HCT116 (cell line): ENCODE measurements at regions not wholly inside any gene's neighbourhood (a gene's known extent, or its start where the extent isn't known, plus 50 kb on each side); places are given as distances from the start of the nearest gene placed in this dataset.

Experiments used
- ATAC-seq: fragments of 200-7000 bp; cut with Tn5 transposase; 2 replicates; pipeline ENCODE4 v1.9.1; 2020; ENCODE audit warnings: mild to moderate bottlenecking, moderate library complexity
- BruUV-seq: library from RNA; stranded (reverse); fragments of 400-500 nt; replicated peaks from 2 replicates; lab custom pipeline; 2021; lab: Mats Ljungman, UMichigan
- CTCF ChIA-PET: fragments of 300-600 bp; sonication (Branson Sonifier 250); formaldehyde crosslinking; loops from one replicate; lab custom pipeline; 2021; ENCODE audit warnings: antibody characterized with exemption; lab: Charles Lee
- POLR2A ChIA-PET: fragments of 300-600, 350-600 bp; sonication (Branson Sonifier 250); formaldehyde crosslinking; loops from one replicate; lab custom pipeline; 2021; ENCODE audit warnings: antibody characterized with exemption; lab: Charles Lee
- RAD21 ChIA-PET, 2 experiments: fragments of 300-600 bp; sonication (Branson Sonifier 250); formaldehyde crosslinking; loops; one replicate each; lab custom pipeline; 2023; ENCODE audit warnings: low total read pairs in 2 of 2; ENCODE audit not compliant: uncharacterized antibody in 2 of 2, unreplicated experiment in 2 of 2, low non-redundant PET in 1 of 2; lab: Charles Lee
- DNase-seq: peaks from one replicate; pipeline ENCODE4 v3.0.0-alpha.2; 2010; ENCODE audit warnings: low read depth, low spot score
- H2AFZ ChIP-seq: fragments of 200-600 bp; shearing (Covaris generic), sonication (generic); 2 replicates; pipeline ENCODE4 v1.6.1; 2017; ENCODE audit warnings: low read depth, mixed run types, mixed read lengths, antibody characterized with exemption, low read length; ENCODE audit not compliant: poor library complexity, severe bottlenecking
- H3K27ac ChIP-seq: 2 replicates; pipeline ENCODE4 v1.5.1; 2012; ENCODE audit warnings: low read depth, low read length
- H3K27me3 ChIP-seq: fragments of 200-600 bp; sonication (generic); 2 replicates; pipeline ENCODE4 v1.6.1; 2016; ENCODE audit warnings: mixed run types, low read length, mixed read lengths; ENCODE audit not compliant: insufficient read depth
- H3K36me3 ChIP-seq, 2 experiments: fragments of 200-500 bp in 1 of 2; fragments of 200-600 bp in 1 of 2; sonication (Bioruptor generic) in 1 of 2; sonication (generic) in 1 of 2; 2 replicates each; pipeline versions ENCODE4 v1.5.1 to v1.6.1; 2014 to 2016; ENCODE audit warnings: low read length in 2 of 2, inconsistent platforms in 1 of 2, mixed read lengths in 1 of 2, mixed run types in 1 of 2; ENCODE audit not compliant: insufficient read depth in 2 of 2, control insufficient read depth in 1 of 2
- H3K4me1 ChIP-seq, 2 experiments: fragments of 200-600 bp in 1 of 2; sonication (generic) in 1 of 2; 2 replicates each; pipeline versions ENCODE4 v1.5.1 to v1.6.1; 2012 to 2017; ENCODE audit warnings: low read length in 2 of 2, inconsistent platforms in 1 of 2, mild to moderate bottlenecking in 1 of 2, mixed read lengths in 1 of 2, mixed run types in 1 of 2, moderate library complexity in 1 of 2; ENCODE audit not compliant: insufficient read depth in 2 of 2, control insufficient read depth in 1 of 2
- H3K4me2 ChIP-seq: fragments of 200-600 bp; sonication (generic); 2 replicates; pipeline ENCODE4 v1.6.1; 2017; ENCODE audit warnings: mixed run types, low read length, mixed read lengths
- H3K4me3 ChIP-seq, 2 experiments: fragments of 200-600 bp in 1 of 2; sonication (generic) in 1 of 2; replicated peaks in 1 of 2; 2 replicates each; pipeline ENCODE4 v1.5.1; 2011 to 2016; ENCODE audit warnings: low read length in 2 of 2, control low read depth in 1 of 2, low read depth in 1 of 2, mild to moderate bottlenecking in 1 of 2, mixed read lengths in 1 of 2, mixed run types in 1 of 2
- H3K79me2 ChIP-seq: fragments of 200-600 bp; sonication (generic); 2 replicates; pipeline ENCODE4 v1.6.1; 2017; ENCODE audit warnings: mild to moderate bottlenecking, mixed run types, low read length, moderate library complexity, mixed read lengths; ENCODE audit not compliant: insufficient read depth
- H3K9ac ChIP-seq: fragments of 200-600 bp; sonication (generic); 2 replicates; pipeline ENCODE4 v1.6.1; 2016; ENCODE audit warnings: low read length, mixed read lengths
- H3K9me2 ChIP-seq: fragments of 200-600 bp; sonication (generic), shearing (Covaris generic); 2 replicates; pipeline ENCODE4 v1.6.1; 2017; ENCODE audit warnings: mixed run types, mild to moderate bottlenecking, moderate library complexity; ENCODE audit not compliant: insufficient read depth
- H3K9me3 ChIP-seq, 2 experiments: fragments of 200-500 bp in 1 of 2; fragments of 200-600 bp in 1 of 2; sonication (Bioruptor generic) in 1 of 2; sonication (generic) in 1 of 2; 2 replicates each; pipeline ENCODE4 v1.6.1; 2014 to 2017; ENCODE audit warnings: low read length in 2 of 2, mixed read lengths in 2 of 2, inconsistent platforms in 1 of 2, low read depth in 1 of 2, mild to moderate bottlenecking in 1 of 2, mixed run types in 1 of 2, moderate library complexity in 1 of 2; ENCODE audit not compliant: control insufficient read depth in 1 of 2, insufficient read depth in 1 of 2
- H4K20me1 ChIP-seq: fragments of 200-600 bp; sonication (generic), shearing (Covaris generic); 2 replicates; pipeline ENCODE4 v1.6.1; 2017; ENCODE audit warnings: mixed run types, mild to moderate bottlenecking, moderate library complexity; ENCODE audit not compliant: insufficient read depth
- CBX3 ChIP-seq: IDR thresholded peaks from 2 replicates; pipeline ENCODE4 v1.6.1; 2012; ENCODE audit warnings: low read depth
- EGR1 ChIP-seq: IDR thresholded peaks from 2 replicates; pipeline ENCODE4 v1.6.1; 2012; ENCODE audit warnings: low read depth
- EZH2 ChIP-seq: fragments of 200-600 bp; sonication (generic); IDR thresholded peaks from 2 replicates; pipeline ENCODE4 v1.6.1; 2017; ENCODE audit warnings: antibody characterized with exemption, mixed run types
- EZH2phosphoT487 ChIP-seq: fragments of 200-600 bp; IDR thresholded peaks from 2 replicates; pipeline ENCODE4 v1.6.1; 2018; ENCODE audit warnings: antibody characterized with exemption, borderline replicate concordance
- FOSL1 ChIP-seq: IDR thresholded peaks from 2 replicates; pipeline ENCODE4 v1.6.1; 2012; ENCODE audit warnings: low read depth
- POLR2A ChIP-seq: IDR thresholded peaks from 2 replicates; pipeline ENCODE4 v1.7.0; 2011; ENCODE audit warnings: borderline replicate concordance; ENCODE audit not compliant: insufficient read depth, insufficient read length; ENCODE audit errors: extremely low read depth
- POLR2AphosphoS5 ChIP-seq: IDR thresholded peaks from 2 replicates; pipeline ENCODE4 v1.6.1; 2011; ENCODE audit warnings: mild to moderate bottlenecking, low read depth, low read length, moderate library complexity
- SIN3A ChIP-seq: IDR thresholded peaks from 2 replicates; pipeline ENCODE4 v1.6.1; 2012; ENCODE audit warnings: low read depth
- SRF ChIP-seq: IDR thresholded peaks from 2 replicates; pipeline ENCODE4 v1.6.1; 2012; ENCODE audit warnings: low read depth
- YY1 ChIP-seq: IDR thresholded peaks from 2 replicates; pipeline ENCODE4 v1.6.1; 2011; ENCODE audit warnings: low read length, low read depth, moderate library complexity, mild to moderate bottlenecking; ENCODE audit not compliant: insufficient replicate concordance; ENCODE audit errors: extremely low read depth
- ZFX ChIP-seq: fragments of 450-650 bp; IDR thresholded peaks from 2 replicates; pipeline ENCODE4 v1.6.1; 2017
- ZNF274 ChIP-seq: fragments of 200-500 bp; sonication (Bioruptor generic); IDR thresholded peaks from 2 replicates; pipeline ENCODE4 v1.6.1; 2014; ENCODE audit warnings: mild to moderate bottlenecking, low read depth, low read length, inconsistent platforms
- intact Hi-C: fragments of 100-400 bp; cut with micrococcal nuclease; formaldehyde crosslinking; loops from 2 replicates; pipeline ENCODE4 v1.10.0; 2022
- TF ChIP-seq, protein P1 (sequence below), 3 experiments: fragments of 200-600 bp in 1 of 3; sonication (generic) in 1 of 3; IDR thresholded peaks in 2 of 3; conservative IDR thresholded peaks in 1 of 3; 2 replicates each; pipeline ENCODE4 v1.5.1; 2012 to 2017; ENCODE audit warnings: low read depth in 2 of 3, low read length in 2 of 3, antibody characterized with exemption in 1 of 3, borderline replicate concordance in 1 of 3, control low read depth in 1 of 3, mild to moderate bottlenecking in 1 of 3, mixed read lengths in 1 of 3, mixed run types in 1 of 3, moderate library complexity in 1 of 3; ENCODE audit not compliant: insufficient read depth in 1 of 3
- TF ChIP-seq, protein P2 (sequence below): IDR thresholded peaks from 2 replicates; pipeline ENCODE4 v1.6.1; 2012
- TF ChIP-seq, protein P3 (sequence below): IDR thresholded peaks from 2 replicates; pipeline ENCODE4 v1.6.1; 2011; ENCODE audit warnings: mild to moderate bottlenecking, low read length, moderate library complexity; ENCODE audit not compliant: insufficient replicate concordance; ENCODE audit errors: extremely low read depth

DNA sequence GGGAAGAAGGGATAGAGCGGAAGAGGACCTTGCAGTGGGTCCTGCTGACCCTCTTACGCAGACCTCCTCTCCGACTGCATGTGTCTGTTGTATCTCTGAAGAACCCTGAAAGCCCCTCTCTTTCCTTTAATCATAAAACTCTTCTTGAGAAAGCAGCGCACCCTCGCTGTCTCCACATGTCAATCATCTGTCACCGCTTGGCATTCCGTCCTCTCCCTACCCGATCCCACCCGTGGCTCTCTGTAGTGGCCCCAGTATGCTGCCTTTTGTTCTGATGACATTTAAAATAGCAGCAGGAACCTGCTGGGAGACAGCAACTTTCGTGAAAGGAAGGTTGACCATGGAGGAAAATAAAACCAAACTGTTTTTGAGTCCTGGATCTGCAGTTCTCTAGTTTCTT lies 582.9 kb upstream of the SALL3 start:
- DNase-seq, result no peak
- RAD21 ChIA-PET, result no interaction called here
- Histone ChIP-seq H3K4me3 (no peak overlapping the region), H3K9ac (no peak overlapping the region), H3K36me3 (no peaks in the 10 kb centered on the region), H3K79me2 (no peaks in the 10 kb centered on the region), H3K9me3 (peaks cover 5 to 15% of the 10 kb centered on the region in 2 experiments; a peak in 2 of 4 replicates), H4K20me1 (no peaks in the 10 kb centered on the region), H3K9me2 (no peaks in the 10 kb centered on the region), H3K27ac (no peak overlapping the region), H3K4me2 (no peak overlapping the region), H2AFZ (no peak overlapping the region), H3K4me1 (no peaks in the 10 kb centered on the region), H3K27me3 (no peaks in the 10 kb centered on the region)
- intact Hi-C loops, result no loop called here
- CTCF ChIA-PET, result no interaction called here
- ATAC-seq, result no peak
- TF ChIP-seq SRF (no peak), CBX3 (no peak), FOSL1 (no peak), EZH2 (no peak), EZH2phosphoT487 (no peak), YY1 (no peak), ZFX (no peak), SIN3A (no peak), ZNF274 (no peak), POLR2AphosphoS5 (no peak), EGR1 (no peak), POLR2A (no peak)
- TF ChIP-seq, protein P1, sequence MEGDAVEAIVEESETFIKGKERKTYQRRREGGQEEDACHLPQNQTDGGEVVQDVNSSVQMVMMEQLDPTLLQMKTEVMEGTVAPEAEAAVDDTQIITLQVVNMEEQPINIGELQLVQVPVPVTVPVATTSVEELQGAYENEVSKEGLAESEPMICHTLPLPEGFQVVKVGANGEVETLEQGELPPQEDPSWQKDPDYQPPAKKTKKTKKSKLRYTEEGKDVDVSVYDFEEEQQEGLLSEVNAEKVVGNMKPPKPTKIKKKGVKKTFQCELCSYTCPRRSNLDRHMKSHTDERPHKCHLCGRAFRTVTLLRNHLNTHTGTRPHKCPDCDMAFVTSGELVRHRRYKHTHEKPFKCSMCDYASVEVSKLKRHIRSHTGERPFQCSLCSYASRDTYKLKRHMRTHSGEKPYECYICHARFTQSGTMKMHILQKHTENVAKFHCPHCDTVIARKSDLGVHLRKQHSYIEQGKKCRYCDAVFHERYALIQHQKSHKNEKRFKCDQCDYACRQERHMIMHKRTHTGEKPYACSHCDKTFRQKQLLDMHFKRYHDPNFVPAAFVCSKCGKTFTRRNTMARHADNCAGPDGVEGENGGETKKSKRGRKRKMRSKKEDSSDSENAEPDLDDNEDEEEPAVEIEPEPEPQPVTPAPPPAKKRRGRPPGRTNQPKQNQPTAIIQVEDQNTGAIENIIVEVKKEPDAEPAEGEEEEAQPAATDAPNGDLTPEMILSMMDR (IDR thresholded peaks at IDR 0.05 in 2 of 3, conservative IDR thresholded peaks at IDR 0.05 in 1 of 3; ENCODE audit: borderline replicate concordance in 1 of 3, insufficient read depth in 1 of 3, low read depth in 2 of 3, low read length in 2 of 3), result no peak
- TF ChIP-seq, protein P2, sequence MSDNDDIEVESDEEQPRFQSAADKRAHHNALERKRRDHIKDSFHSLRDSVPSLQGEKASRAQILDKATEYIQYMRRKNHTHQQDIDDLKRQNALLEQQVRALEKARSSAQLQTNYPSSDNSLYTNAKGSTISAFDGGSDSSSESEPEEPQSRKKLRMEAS, result no peak
- TF ChIP-seq, protein P3, sequence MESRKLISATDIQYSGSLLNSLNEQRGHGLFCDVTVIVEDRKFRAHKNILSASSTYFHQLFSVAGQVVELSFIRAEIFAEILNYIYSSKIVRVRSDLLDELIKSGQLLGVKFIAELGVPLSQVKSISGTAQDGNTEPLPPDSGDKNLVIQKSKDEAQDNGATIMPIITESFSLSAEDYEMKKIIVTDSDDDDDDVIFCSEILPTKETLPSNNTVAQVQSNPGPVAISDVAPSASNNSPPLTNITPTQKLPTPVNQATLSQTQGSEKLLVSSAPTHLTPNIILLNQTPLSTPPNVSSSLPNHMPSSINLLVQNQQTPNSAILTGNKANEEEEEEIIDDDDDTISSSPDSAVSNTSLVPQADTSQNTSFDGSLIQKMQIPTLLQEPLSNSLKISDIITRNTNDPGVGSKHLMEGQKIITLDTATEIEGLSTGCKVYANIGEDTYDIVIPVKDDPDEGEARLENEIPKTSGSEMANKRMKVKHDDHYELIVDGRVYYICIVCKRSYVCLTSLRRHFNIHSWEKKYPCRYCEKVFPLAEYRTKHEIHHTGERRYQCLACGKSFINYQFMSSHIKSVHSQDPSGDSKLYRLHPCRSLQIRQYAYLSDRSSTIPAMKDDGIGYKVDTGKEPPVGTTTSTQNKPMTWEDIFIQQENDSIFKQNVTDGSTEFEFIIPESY, result no peak
- BruUV-seq, result no TSS peak
- POLR2A ChIA-PET, result no interaction called here
